ENCODE measurements at regions not wholly inside any gene's neighbourhood (a gene's known extent, or its start where the extent isn't known, plus 50 kb on each side); places are given as distances from the start of the nearest gene placed in this dataset.

DNA sequence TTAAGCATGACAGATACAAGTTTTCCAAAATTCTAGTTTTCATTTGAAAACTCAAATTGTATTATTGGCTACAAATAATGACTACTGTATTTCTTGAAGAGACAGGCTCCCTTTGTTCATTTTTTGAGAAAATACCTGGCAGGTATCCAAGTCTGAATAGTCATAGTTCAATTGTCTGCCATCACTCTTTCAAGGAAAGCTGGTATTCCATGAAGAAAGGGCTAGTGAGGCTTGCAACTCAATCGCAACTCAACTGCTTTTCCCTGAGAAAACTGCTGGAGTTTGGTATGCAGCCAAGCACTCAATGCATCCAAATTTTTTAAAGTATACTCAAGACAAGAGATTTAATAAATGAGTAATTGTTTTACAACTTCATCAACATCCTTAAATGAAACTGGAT lies 61.4 kb upstream of the TRIO start:
- TF ChIP-seq CTCF (IDR thresholded peaks at IDR 0.05; ENCODE audit: insufficient read depth, low read length) (no peak), GABPA (IDR thresholded peaks at IDR 0.05; ENCODE audit: low read depth) (no peak)

All from HL-60 (cell line).